H9 (cell line): ENCODE measurements at regions not wholly inside any gene's neighbourhood (a gene's known extent, or its start where the extent isn't known, plus 50 kb on each side); places are given as distances from the start of the nearest gene placed in this dataset.

Source experiments
- DNase-seq: peaks from one replicate; pipeline ENCODE4 v3.0.0-alpha.2; 2017
- H2AFZ ChIP-seq: one replicate; pipeline ENCODE4 v1.6.1; 2013; ENCODE audit warnings: mild to moderate bottlenecking, low read length, control low read depth, moderate library complexity
- H2AK5ac ChIP-seq: 2 replicates; pipeline ENCODE4 v1.6.1; 2013; ENCODE audit warnings: low read length, control low read depth, mixed read lengths; ENCODE audit not compliant: insufficient read length
- H2BK120ac ChIP-seq: one replicate; pipeline ENCODE4 v1.6.1; 2013; ENCODE audit warnings: low read depth, mild to moderate bottlenecking, low read length, control low read depth, inconsistent platforms; ENCODE audit not compliant: poor library complexity, severe bottlenecking
- H2BK12ac ChIP-seq: 2 replicates; pipeline ENCODE4 v1.6.1; 2013; ENCODE audit warnings: low read length, control low read depth, mixed read lengths, low read depth; ENCODE audit not compliant: insufficient read length
- H2BK15ac ChIP-seq: 2 replicates; pipeline ENCODE4 v1.6.1; 2013; ENCODE audit warnings: low read depth, low read length, control low read depth
- H2BK20ac ChIP-seq: one replicate; pipeline ENCODE4 v1.6.1; 2013; ENCODE audit warnings: low read depth, mild to moderate bottlenecking, low read length, control low read depth, inconsistent platforms; ENCODE audit not compliant: poor library complexity, severe bottlenecking
- H2BK5ac ChIP-seq: 2 replicates; pipeline ENCODE4 v1.6.1; 2013; ENCODE audit warnings: low read length, control low read depth, mixed read lengths; ENCODE audit not compliant: insufficient read length
- H3K14ac ChIP-seq: 2 replicates; pipeline ENCODE4 v1.6.1; 2013; ENCODE audit warnings: low read length, control low read depth; ENCODE audit not compliant: insufficient read depth
- H3K18ac ChIP-seq: 2 replicates; pipeline ENCODE4 v1.6.1; 2013; ENCODE audit warnings: low read depth, mild to moderate bottlenecking, mixed read lengths, low read length, control low read depth; ENCODE audit not compliant: insufficient read length
- H3K23ac ChIP-seq: 2 replicates; pipeline ENCODE4 v1.6.1; 2013; ENCODE audit warnings: low read length, control low read depth, mixed read lengths, low read depth; ENCODE audit not compliant: insufficient read length
- H3K23me2 ChIP-seq: 2 replicates; pipeline ENCODE4 v1.6.1; 2013; ENCODE audit warnings: low read depth, mild to moderate bottlenecking, mixed read lengths, low read length, control low read depth; ENCODE audit not compliant: insufficient read length, poor library complexity, severe bottlenecking
- H3K27ac ChIP-seq: 2 replicates; pipeline ENCODE4 v1.5.1; 2013; ENCODE audit warnings: low read length, control low read depth, mixed read lengths, low read depth; ENCODE audit not compliant: insufficient read length
- H3K27me3 ChIP-seq: 2 replicates; pipeline ENCODE4 v1.6.1; 2013; ENCODE audit warnings: low read length, control low read depth, inconsistent platforms; ENCODE audit not compliant: insufficient read depth
- H3K4ac ChIP-seq: 2 replicates; pipeline ENCODE4 v1.6.1; 2013; ENCODE audit warnings: low read depth, mild to moderate bottlenecking, control low read depth, inconsistent platforms, low read length, moderate library complexity
- H3K4me1 ChIP-seq: 2 replicates; pipeline ENCODE4 v1.6.1; 2013; ENCODE audit warnings: low read length, control low read depth, inconsistent platforms; ENCODE audit not compliant: insufficient read depth
- H3K4me2 ChIP-seq: 2 replicates; pipeline ENCODE4 v1.6.1; 2013; ENCODE audit warnings: low read length, control low read depth, mixed read lengths; ENCODE audit not compliant: insufficient read length, insufficient read depth
- H3K56ac ChIP-seq: 2 replicates; pipeline ENCODE4 v1.6.1; 2013; ENCODE audit warnings: low read depth, mild to moderate bottlenecking, mixed read lengths, low read length, control low read depth; ENCODE audit not compliant: insufficient read length
- H3K79me1 ChIP-seq: 2 replicates; pipeline ENCODE4 v1.6.1; 2013; ENCODE audit warnings: low read depth, mild to moderate bottlenecking, moderate library complexity, low read length, control low read depth, inconsistent platforms; ENCODE audit not compliant: insufficient read depth, poor library complexity, severe bottlenecking
- H3K79me2 ChIP-seq: 2 replicates; pipeline ENCODE4 v1.6.1; 2013; ENCODE audit warnings: low read length, control low read depth, inconsistent platforms; ENCODE audit not compliant: insufficient read depth
- H3K9ac ChIP-seq: 2 replicates; pipeline ENCODE4 v1.6.1; 2013; ENCODE audit warnings: low read length, control low read depth, mixed read lengths; ENCODE audit not compliant: insufficient read length; ENCODE audit errors: extremely low read depth
- H3K9me3 ChIP-seq: one replicate; pipeline ENCODE4 v1.6.1; 2013; ENCODE audit warnings: low read depth, low read length, inconsistent platforms; ENCODE audit not compliant: control insufficient read depth
- H3T11ph ChIP-seq: one replicate; pipeline ENCODE4 v1.6.1; 2013; ENCODE audit warnings: mild to moderate bottlenecking, low read length, control low read depth, inconsistent platforms
- H4K20me1 ChIP-seq: one replicate; pipeline ENCODE4 v1.6.1; 2013; ENCODE audit not compliant: control insufficient read depth, insufficient read length, insufficient read depth
- H4K5ac ChIP-seq: 2 replicates; pipeline ENCODE4 v1.6.1; 2013; ENCODE audit warnings: low read depth, mild to moderate bottlenecking, mixed read lengths, low read length, control low read depth; ENCODE audit not compliant: insufficient read length
- H4K8ac ChIP-seq: replicated peaks from 2 replicates; pipeline ENCODE4 v1.6.1; 2013; ENCODE audit warnings: low read length, control low read depth, mixed read lengths, low read depth; ENCODE audit not compliant: insufficient read length
- H4K91ac ChIP-seq: 2 replicates; pipeline ENCODE4 v1.6.1; 2013; ENCODE audit warnings: low read depth, mild to moderate bottlenecking, moderate library complexity, mixed read lengths, low read length, control low read depth; ENCODE audit not compliant: insufficient read length
- H3K27ac Mint-ChIP-seq, 3 experiments: 2 replicates in 2 of 3; 3 replicates in 1 of 3; pipeline ENCODE4 v1.8.0; 2020 to 2021; ENCODE audit warnings: mixed read lengths in 3 of 3, mild to moderate bottlenecking in 1 of 3, moderate library complexity in 1 of 3
- H3K27me3 Mint-ChIP-seq: 2 replicates; pipeline ENCODE4 v1.8.0; 2021; ENCODE audit warnings: low read depth, mild to moderate bottlenecking, moderate library complexity, mixed read lengths
- H3K36me3 Mint-ChIP-seq, 3 experiments: 2 replicates in 2 of 3; 3 replicates in 1 of 3; pipeline ENCODE4 v1.8.0; 2020 to 2021; ENCODE audit warnings: low read depth in 3 of 3, mixed read lengths in 3 of 3; ENCODE audit not compliant: insufficient read depth in 1 of 3
- H3K4me1 Mint-ChIP-seq, 2 experiments: 2 replicates each; pipeline ENCODE4 v1.8.0; 2020; ENCODE audit warnings: mixed read lengths in 2 of 2
- H3K4me3 Mint-ChIP-seq, 2 experiments: 2 replicates in 1 of 2; 3 replicates in 1 of 2; pipeline ENCODE4 v1.8.0; 2020 to 2021; ENCODE audit warnings: mild to moderate bottlenecking in 2 of 2, mixed read lengths in 2 of 2, moderate library complexity in 1 of 2
- H3K9me3 Mint-ChIP-seq, 2 experiments: 2 replicates in 1 of 2; 3 replicates in 1 of 2; pipeline ENCODE4 v1.8.0; 2020; ENCODE audit warnings: mild to moderate bottlenecking in 2 of 2, mixed read lengths in 2 of 2, moderate library complexity in 1 of 2
- WGBS: extraction: QIAGEN DNeasy Blood & Tissue Kit; methylation state at CpG from one replicate; pipeline ENCODE4 v1.1.7; 2013; ENCODE audit warnings: missing lambda C conversion rate, low lambda C conversion rate, mixed read lengths; ENCODE audit not compliant: insufficient read length; ENCODE audit errors: extremely low coverage; 5-methylcytosine and 5-hydroxymethylcytosine counted together
- TF ChIP-seq, protein P1 (sequence below): fragments of 200-600 bp; sonication (generic); conservative IDR thresholded peaks from 3 replicates; pipeline ENCODE4 v1.8.0; 2021; ENCODE audit warnings: antibody characterized with exemption, mild to moderate bottlenecking

GRCh38 chr10:28801869-28802268 is 124.5 kb downstream of the BAMBI start:
- no peaks in the 10 kb centered on the region for H4K20me1 ChIP-seq
- WGBS = no CpG with 5 or more reads among the region's 1 CpG
- no peak overlapping the region for H3K4ac ChIP-seq
- no peaks in the 10 kb centered on the region; a peak in 1 of 5 replicates for H3K9me3 Mint-ChIP-seq
- H3K27ac ChIP-seq = no peak overlapping the region
- no peak overlapping the region for H3K18ac ChIP-seq
- H3K4me3 Mint-ChIP-seq = no peak overlapping the region
- H3K9me3 ChIP-seq = no peaks in the 10 kb centered on the region
- no peak overlapping the region for H3K23ac ChIP-seq
- no peak overlapping the region for H2BK12ac ChIP-seq
- H4K5ac ChIP-seq = no peak overlapping the region
- no peak overlapping the region for H2BK5ac ChIP-seq
- 0 out of 7 replicates have a peak overlapping the region, but pooled peaks of 1 of the 3 experiments have one; percentile 59 for H3K27ac Mint-ChIP-seq
- TF ChIP-seq, protein P1, sequence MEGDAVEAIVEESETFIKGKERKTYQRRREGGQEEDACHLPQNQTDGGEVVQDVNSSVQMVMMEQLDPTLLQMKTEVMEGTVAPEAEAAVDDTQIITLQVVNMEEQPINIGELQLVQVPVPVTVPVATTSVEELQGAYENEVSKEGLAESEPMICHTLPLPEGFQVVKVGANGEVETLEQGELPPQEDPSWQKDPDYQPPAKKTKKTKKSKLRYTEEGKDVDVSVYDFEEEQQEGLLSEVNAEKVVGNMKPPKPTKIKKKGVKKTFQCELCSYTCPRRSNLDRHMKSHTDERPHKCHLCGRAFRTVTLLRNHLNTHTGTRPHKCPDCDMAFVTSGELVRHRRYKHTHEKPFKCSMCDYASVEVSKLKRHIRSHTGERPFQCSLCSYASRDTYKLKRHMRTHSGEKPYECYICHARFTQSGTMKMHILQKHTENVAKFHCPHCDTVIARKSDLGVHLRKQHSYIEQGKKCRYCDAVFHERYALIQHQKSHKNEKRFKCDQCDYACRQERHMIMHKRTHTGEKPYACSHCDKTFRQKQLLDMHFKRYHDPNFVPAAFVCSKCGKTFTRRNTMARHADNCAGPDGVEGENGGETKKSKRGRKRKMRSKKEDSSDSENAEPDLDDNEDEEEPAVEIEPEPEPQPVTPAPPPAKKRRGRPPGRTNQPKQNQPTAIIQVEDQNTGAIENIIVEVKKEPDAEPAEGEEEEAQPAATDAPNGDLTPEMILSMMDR = no peak
- H3K79me2 ChIP-seq = no peaks in the 10 kb centered on the region
- no peak overlapping the region for H3K9ac ChIP-seq
- H2AK5ac ChIP-seq = no peak overlapping the region
- no peak overlapping the region for H4K91ac ChIP-seq
- H3K4me2 ChIP-seq = no peak overlapping the region
- H3K56ac ChIP-seq = no peak overlapping the region
- no peak for DNase-seq
- no peaks in the 10 kb centered on the region for H3K27me3 ChIP-seq
- H3K14ac ChIP-seq = no peak overlapping the region
- H2BK20ac ChIP-seq = no peak overlapping the region
- H4K8ac ChIP-seq = no peak overlapping the region
- H3K27me3 Mint-ChIP-seq = no peaks in the 10 kb centered on the region; the same call in 1 of the 2 replicates
- no peak overlapping the region for H2BK15ac ChIP-seq
- H3K4me1 Mint-ChIP-seq = peaks cover 33 to 40% of the 10 kb centered on the region in 2 experiments
- H3K23me2 ChIP-seq = no peaks in the 10 kb centered on the region
- H2BK120ac ChIP-seq = no peak overlapping the region
- H3K4me1 ChIP-seq = peaks cover 5% of the 10 kb centered on the region
- no peaks in the 10 kb centered on the region for H3K36me3 Mint-ChIP-seq
- no peaks in the 10 kb centered on the region for H3K79me1 ChIP-seq
- no peak overlapping the region for H3T11ph ChIP-seq
- no peak overlapping the region for H2AFZ ChIP-seq
